ENCODE measurements at regions not wholly inside any gene's neighbourhood (a gene's known extent, or its start where the extent isn't known, plus 50 kb on each side); places are given as distances from the start of the nearest gene placed in this dataset.
"Not testable (repeated sequence)": the region's sequence is repeated elsewhere in the genome, so short reads cannot be mapped to it uniquely, and the experiment has no call there.

DNA sequence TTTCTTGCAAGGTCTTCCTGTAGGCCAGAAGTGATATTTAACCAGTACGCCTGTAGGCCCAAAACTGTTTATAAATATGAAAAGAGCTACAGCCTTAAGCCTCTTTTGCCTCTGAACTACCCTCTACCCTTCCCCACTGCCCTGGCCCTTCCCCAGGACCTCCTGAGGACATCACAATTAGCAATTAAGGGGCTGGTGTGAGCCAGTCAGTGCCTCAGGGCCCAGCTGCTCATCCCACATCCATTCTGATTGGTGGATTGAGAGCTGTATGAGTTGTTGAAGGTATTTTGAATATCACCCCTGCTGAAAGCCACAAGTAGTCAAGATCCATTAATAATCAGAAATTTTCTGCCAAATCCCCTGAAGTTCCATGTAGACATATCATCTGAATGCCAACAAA, 126.3 kb upstream of the TACR1 start:
- no peak for DNase-seq (ENCODE audit: low spot score)

DNA sequence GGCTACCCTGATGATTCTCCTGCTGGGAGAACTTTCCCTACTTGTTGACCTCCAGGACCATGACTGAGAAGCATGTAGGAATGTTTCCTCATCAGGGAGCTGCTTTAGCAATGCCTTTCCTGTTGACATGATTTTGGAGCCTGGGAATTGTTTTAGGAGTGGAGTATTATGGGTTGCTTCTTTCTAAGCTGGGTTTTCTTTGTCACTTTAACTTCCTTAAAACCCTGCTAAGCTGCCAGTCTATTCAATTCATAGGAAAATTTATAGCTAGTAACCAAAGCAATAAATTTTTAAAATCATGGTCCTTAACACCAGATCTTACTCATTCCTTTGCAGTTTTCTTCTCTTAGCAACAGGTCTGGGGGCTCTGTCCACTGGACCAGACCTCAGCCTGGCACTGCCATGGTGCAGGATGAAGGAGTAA, 125.6 kb upstream of the TACR1 start:
- no peak for DNase-seq (ENCODE audit: low spot score)

DNA sequence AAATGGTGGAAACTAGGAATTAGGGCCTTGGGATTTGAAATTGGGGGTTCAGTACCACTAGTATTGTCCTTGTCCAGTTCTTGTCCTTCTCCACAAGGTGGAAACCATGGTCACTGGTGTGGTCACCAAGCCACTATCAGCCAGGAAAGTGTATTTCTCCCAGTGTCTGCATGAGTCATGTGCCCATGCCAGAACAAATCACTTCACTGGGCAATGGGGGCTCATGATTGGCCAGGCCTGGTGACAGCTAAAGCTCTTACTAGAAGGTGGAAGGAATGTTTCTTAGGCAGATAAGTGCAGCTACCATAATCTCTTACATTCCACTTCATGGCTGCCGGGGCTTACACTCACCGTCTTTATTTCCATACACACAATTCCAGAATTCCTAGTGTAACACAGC, 124.8 kb upstream of the TACR1 start:
- DNase-seq (ENCODE audit: low spot score) = no peak

GRCh38 chr2:75321599-75321922, 122.2 kb upstream of the TACR1 start:
- no peak for DNase-seq (ENCODE audit: low spot score)

DNA sequence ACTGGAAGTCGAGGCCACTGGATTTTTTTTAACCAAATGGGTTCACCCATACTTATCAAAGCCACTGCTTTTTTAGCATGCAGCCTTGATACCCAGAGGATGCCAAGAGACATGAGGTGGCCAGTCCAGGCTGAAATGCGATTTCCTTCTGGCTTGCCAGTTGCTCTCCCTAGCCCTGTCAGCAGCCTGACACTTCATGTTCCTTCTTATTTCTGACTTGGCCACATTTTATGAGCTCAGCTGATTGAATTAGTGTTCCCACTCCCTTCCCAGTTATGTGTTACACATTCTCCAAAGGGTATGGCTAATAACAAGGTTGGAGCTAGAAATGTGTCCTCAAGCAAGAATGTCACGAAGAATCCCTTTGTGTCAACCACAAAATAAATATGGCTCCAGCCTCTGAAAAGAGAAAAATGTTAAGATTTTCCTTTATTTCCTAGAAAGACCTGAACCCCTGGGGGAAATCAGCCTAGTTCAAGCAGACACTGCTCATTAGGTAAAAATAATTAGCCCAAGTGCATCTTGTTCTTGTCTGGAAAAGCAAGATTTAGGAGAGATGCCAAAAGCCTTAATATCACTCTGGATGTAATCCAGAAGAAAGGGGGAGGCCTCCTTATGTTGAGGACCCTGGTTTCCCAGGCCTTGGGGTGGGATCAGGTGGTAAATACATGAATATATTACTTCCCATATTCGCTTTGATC, 121.7 kb upstream of the TACR1 start:
- DNase-seq (ENCODE audit: low spot score) = peak; percentile 6

GRCh38 chr2:75319951-75320350, 120.6 kb upstream of the TACR1 start:
- DNase-seq (ENCODE audit: low spot score) = no peak

DNA sequence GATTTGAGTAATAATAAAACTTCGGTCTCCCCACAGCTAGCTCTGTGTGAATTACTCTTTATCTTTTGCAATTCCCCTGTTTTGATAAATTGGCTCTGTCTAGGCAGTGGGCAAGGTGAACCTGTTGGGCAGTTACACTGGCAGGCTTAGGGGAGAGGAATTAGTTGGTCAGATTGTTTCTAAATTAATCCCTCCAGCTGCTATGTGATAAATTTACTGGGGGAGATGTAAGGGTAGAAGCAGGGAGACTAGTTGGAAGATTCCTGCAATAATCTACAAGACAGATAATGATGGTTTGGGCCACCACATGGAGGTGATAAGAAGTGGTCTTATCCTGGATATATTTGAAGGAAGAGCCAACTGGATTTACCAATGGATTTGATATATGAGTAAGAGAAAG, 118.5 kb upstream of the TACR1 start:
- DNase-seq (ENCODE audit: low spot score) = no peak

DNA sequence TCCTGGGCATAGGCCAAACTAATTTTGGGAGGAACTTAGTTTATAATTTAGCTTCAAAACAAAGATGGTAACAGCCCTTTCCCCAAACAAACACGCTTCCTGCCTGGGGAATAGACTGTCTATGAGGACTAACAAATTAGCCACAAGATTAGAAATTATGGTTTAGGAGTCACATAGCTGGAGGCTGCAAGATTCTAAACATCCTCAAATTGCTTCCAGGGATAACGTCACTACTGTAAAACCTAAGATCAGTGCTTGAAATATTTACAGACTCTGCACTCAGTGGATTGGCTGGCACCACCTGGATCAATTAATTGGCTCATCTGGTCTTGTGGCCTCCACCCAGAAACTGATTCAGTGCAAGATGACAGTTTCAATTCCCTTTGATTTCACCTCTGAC, 118.0 kb upstream of the TACR1 start:
- no peak for DNase-seq (ENCODE audit: low spot score)

GRCh38 chr2:75315436-75315835, 116.1 kb upstream of the TACR1 start:
- DNase-seq (ENCODE audit: low spot score) = no peak

DNA sequence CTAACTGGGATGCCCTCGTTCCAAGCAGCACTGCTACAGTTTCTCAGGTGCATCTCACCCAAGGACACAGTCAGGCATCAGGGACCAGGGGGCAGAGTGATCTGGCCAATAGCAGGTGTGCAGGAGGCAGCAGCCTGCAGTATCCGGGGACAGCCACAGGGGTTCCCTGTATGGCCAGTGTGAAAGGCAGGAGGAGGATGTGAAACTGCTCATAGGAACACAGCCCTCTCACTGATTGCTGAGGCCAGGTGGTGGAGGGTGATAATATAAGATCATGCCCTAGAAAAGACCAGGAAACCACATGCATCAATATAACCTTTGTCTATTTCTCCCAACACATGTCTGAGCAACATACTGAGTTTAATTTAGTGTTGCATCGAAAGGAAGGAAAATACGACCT, 112.7 kb upstream of the TACR1 start:
- no peak for DNase-seq (ENCODE audit: low spot score)

DNA sequence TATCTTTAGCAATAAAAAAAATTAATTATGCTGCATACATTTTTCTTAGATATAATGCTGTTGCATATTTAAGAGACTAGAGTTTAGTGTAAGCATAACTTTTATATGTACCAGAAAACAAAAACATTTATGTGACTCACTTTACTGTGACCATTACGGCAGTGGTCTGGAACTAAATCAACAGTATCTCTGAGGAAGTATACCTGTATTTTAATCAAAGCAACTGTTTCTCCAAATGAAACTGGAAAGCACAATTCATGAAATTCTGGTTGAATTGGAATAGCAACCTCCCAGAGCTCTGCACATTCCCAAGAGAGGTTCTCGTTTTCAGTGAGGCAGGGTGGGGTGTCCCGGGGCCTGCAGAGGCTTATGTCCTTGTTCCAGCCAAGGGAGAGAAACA, 112.2 kb upstream of the TACR1 start:
- DNase-seq (ENCODE audit: low spot score) = no peak

DNA sequence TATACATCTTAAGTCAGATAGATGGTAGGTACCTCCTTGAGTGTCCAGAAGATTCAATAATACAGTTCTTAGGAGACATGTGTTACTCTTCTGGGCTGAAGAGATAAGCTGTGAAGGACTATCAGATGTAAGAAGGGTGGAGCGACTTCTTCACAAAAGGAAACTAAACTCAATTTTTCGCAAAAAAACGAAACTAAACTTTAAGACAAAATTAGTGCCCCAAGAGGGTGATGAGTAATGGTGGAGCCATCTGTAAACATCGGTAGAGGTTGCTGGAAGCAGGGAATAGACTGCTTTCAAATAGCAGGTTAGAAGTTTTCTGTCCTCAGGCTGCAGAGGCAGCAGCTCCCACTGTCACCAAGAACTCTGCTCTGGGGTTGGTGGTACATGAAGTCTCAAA, 111.6 kb upstream of the TACR1 start:
- no peak for DNase-seq (ENCODE audit: low spot score)

DNA sequence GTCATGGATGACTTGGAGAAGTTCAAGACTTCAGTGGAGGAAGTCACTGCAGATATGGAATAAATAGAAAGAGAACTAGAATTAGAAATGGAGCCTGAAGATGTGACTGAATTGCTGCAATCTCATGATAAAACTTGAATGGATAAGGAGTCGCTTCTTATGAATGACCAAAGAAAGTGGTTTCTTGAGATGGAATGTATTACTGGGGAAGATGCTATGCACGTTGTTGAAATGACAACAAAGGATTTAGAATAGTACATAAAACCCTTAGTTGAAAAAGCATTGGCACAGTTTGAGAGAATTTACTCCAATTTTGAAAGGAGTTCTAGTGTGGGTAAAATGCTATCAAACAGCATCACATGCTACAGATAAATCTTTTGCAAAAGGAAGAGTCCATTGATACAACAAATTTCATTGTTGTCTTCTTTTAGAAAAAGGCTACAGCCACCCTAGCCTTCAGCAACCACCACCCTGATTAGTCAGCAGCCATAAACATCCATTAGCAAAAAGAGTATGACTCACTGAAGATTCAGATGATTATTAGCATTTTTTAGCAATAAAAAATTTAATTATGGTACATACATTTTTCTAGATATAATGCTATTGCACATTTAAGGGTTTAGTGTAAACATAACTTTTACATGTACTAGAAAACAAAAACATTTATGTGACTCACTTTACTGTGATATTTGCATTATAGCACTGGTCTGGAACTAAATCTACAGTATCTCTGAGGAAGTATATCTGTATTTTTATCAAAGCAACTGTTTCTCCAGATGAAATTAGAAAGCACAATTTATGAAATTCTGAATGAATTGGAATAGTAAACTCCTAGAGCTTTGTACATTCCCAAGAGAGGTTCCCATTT, 110.5 kb upstream of the TACR1 start:
- no peak for DNase-seq (ENCODE audit: low spot score)

- no peak for DNase-seq (ENCODE audit: low spot score)
Measured at GRCh38 chr2:75303227-75303626, 103.9 kb upstream of the TACR1 start.

GRCh38 chr2:75294362-75294761, 95.0 kb upstream of the TACR1 start:
- DNase-seq (ENCODE audit: low spot score) = no peak

DNA sequence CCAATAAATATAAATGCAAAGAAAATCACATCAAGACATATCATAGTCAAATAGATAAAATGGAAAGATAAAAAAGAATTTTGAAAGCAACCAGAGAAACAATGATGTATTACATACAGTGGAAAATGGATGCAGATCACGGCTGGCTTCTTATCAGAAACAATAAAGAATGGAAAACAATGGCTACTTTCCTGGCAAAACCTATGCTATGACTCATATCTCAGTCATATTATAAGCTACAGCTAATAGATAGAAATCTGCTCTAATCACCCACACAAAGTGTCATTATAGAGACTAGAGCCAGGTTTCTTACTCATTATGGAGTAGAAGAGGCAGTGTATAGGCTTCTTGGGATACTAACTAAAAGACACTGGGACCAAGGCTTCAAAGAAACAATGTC, 93.5 kb upstream of the TACR1 start:
- no peak for DNase-seq (ENCODE audit: low spot score)

GRCh38 chr2:75290600-75291150, 91.4 kb upstream of the TACR1 start:
- no peak for DNase-seq (ENCODE audit: low spot score)

DNA sequence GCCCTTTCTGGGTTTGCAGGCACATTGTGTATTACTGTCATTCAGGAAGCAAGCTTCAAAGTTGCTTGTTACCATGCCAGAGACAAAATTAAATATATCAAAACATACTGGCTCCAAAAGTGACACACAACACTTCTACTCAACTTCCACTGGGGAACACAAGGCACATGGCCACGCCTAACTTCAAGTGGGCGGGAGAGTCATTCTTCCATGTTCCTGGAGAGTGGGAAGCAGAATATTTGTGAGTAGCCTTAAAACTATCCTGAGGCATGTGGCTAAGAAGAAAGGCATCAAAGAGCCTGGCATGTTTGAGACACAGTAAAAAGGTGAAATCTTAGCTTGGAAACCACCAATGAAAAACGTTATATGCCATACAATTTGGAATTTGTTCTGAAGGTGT, 90.5 kb upstream of the TACR1 start:
- no peak for DNase-seq (ENCODE audit: low spot score)

GRCh38 chr2:75289178-75289577, 89.9 kb upstream of the TACR1 start:
- not testable (repeated sequence) for DNase-seq (ENCODE audit: low spot score)

DNA sequence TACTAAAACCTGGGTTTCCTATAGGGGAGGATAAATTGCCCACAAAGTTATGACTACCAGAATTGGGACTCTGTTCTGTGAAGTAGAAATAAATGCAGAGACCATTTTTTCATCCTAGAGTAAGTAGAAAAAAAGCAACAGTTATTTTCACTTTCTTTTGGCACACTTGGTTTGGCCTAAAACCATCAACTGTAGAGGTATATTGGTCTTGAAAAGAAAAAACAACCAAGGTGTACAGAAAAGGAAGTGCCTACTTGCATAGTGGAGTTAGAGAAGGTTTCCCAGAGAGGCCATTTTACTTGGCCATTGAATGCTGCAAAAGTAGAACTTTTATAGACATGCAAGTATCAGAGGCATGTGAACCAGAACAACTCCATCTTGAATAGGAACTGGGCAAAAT, 89.4 kb upstream of the TACR1 start:
- DNase-seq (ENCODE audit: low spot score) = no peak

DNA sequence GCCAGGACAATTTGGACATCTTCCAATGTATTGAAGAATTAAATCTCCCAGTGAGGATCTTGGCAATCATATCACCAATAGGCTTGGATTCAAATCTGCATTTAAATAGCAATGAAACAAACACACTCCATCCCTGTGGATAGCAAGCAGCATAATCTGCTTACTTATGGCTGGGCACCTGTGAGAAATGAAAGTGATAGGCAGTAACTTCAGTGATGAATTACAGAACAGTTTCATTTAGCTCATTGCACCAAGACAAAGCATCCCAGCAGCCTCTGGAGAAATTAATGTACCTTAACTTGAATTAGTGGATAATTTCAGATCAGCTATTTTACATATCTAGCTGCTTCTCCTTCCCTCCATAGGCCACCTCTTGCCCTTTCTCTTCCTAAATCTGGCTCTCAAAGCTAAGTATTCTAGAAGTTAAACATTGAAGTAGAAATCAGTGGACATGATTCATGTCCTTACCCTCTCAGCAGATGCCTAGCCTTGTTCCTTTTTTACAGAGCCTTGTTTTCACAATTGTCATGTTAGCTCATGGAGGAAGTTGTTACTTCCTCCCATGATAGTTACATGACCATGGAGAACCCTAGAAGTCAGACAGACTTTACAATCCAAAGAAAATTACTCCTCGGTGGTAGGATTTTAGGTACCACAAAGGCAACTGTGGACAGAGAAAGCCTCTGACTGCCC, 88.5 kb upstream of the TACR1 start:
- DNase-seq (ENCODE audit: low spot score) = no peak

DNA sequence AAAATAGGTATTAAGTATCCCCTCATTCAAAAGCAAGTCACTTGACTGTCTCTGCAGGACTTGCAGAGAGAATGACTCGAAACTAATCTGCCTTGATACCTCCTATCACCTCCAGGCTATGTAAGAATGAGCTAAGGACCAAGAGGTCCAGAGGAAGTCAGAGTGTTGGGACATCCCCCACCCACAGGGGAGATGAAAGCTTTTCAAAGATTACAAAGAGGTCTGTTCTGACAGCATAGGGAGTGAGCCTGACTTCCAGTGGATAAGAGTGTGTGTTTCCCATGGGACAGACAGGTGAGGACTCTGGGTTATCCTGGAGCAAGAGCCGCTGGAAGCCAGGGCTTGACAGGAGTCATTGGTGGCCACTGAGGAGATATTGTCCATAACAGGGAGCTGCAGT, 85.0 kb upstream of the TACR1 start:
- no peak for DNase-seq (ENCODE audit: low spot score)

- no peak for DNase-seq (ENCODE audit: low spot score)
Measured at GRCh38 chr2:75278821-75279379, 79.6 kb upstream of the TACR1 start.
